Transverse colon (tissue), 4 donors: ENCODE measurements at regions not wholly inside any gene's neighbourhood (a gene's known extent, or its start where the extent isn't known, plus 50 kb on each side); places are given as distances from the start of the nearest gene placed in this dataset.

Source experiments
- CTCF ChIP-seq, 5 experiments: fragments of 200-600 bp in 3 of 5; fragments of 450-650 bp in 2 of 5; sonication (generic) in 3 of 5; IDR thresholded peaks; 1 replicate in 2 of 5; 2 replicates in 3 of 5; pipeline ENCODE4 v1.5.1; 2016 to 2017; ENCODE audit warnings: antibody characterized with exemption in 5 of 5, inconsistent platforms in 3 of 5, mild to moderate bottlenecking in 2 of 5, moderate library complexity in 1 of 5
- EP300 ChIP-seq: sonication (generic); formaldehyde crosslinking; IDR thresholded peaks from one replicate; pipeline ENCODE4 v1.6.1; 2017; ENCODE audit warnings: antibody characterized with exemption, low read depth
- POLR2A ChIP-seq: fragments of 450-650 bp; IDR thresholded peaks from one replicate; pipeline ENCODE4 v1.6.1; 2016; ENCODE audit warnings: antibody characterized with exemption, mild to moderate bottlenecking, moderate library complexity
- POLR2AphosphoS5 ChIP-seq, 3 donors: sonication (generic); formaldehyde crosslinking; IDR thresholded peaks; one replicate each; pipeline ENCODE4 v1.6.1; 2016; ENCODE audit warnings: antibody characterized with exemption in 3 of 3

DNA sequence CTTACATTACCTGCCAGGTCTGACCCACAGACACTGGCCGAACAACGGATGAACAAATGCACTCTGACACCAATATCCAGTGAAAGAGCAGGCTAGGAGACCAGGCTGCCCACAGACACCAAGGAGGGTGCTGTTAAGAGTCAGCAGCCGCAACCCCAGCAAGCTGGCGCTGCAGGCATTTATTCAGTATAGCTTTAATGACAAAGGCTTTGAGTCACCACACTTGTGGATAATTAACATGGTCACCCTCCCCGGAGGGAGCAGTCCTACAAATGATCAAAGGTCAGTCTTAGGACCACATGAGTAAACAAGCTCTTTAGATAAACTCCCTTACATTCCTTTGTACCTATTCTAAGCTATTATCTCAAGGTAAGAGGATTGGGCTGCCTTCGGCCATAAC lies 368.5 kb upstream of the GRID2 start:
- TF ChIP-seq POLR2A: no peak
- no peak for TF ChIP-seq EP300
- no peak for TF ChIP-seq CTCF (IDR thresholded peaks at IDR 0.05)
- TF ChIP-seq POLR2AphosphoS5 (IDR thresholded peaks at IDR 0.05): no peak
